Right renal cortex interstitium (tissue), 3 donors: ENCODE measurements at regions not wholly inside any gene's neighbourhood (a gene's known extent, or its start where the extent isn't known, plus 50 kb on each side); places are given as distances from the start of the nearest gene placed in this dataset.

ENCODE experiments used
- DNase-seq, 3 donors: peaks; one replicate each; pipeline ENCODE4 v3.0.0-alpha.2; 2013; ENCODE audit warnings: low read depth in 3 of 3, low spot score in 2 of 3

DNA sequence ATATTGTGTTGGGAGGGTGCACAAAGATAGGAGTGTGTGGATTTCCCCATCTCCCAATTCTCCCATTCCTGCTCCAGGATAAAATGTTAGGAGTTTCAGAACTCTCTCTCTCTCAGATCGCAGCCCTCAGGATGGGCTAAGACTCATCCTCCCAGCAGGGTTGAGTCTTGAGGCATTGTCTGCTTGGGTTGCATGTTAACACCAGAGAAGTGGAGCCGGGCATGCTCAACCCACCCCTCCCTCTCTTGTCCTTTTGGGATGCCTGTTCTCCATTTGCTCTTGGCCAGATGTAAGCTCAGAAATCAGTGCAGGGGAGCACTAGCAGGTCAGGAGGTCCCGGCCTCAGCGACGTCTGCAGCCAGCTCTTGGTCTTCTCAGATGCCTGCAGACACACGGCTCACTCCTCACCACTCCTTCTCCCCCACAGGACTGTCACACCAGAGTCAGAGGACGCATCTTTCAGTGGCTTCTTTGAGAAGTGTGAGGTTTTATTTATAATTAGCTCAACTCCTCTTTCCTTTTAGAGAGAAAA lies 1456.5 kb downstream of the TBC1D22A start:
- DNase-seq: no peak

DNA sequence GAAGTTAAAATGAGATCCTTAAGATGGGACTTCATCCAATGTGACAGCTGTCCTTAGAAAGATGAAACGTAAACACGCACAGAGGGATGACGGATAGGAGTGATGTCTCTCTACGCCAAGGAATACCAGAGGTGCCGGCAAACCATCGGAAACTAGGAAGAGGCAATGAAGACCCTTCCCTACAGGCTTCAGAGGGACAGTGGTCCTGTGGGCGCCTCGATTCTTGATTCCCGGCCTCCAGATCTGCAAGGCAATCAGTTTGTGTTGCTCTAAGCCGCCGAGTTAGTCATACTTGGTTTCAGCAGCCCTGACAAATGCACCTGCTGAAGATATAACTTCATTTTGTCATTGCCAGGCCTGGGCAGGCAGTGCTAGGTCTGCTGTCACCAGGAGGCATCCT lies 1455.1 kb downstream of the TBC1D22A start:
- DNase-seq: no peak

DNA sequence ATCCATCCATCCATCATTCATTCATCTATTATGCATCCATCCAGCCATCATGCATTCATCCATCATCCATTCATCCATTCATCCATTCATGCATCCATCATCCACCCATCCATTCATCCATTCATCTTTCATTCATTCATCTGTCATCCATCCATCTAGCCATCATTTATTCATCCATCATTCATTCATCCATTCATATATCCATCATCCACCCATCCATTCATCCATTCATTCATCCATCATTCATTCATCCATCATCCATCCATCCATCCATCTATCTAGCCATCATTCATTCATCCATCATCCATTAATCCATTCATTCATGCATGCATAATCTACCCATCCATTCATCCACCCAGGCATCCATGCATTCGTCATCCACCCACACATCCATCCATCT lies 1450.3 kb downstream of the TBC1D22A start:
- DNase-seq: no peak

DNA sequence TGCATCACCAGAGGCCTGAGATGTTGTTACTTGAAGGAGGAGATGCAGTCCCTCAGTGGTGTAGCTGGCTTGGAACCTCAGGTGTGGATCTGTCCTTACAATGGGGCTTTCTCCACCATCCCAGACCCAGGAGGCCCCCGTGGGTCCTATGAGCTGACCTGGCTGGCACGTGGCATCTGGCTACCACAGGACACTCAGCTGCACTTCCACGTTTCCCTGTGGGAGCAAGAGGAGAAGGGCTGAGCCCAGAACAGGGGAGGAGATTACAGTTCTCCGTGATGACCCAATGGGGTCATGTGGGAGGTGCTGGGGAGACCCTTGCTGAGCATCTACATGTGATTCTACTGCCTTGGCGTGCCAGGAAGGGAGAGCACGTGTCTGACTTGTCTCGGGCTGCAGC lies 1448.4 kb downstream of the TBC1D22A start:
- DNase-seq: no peak

DNA sequence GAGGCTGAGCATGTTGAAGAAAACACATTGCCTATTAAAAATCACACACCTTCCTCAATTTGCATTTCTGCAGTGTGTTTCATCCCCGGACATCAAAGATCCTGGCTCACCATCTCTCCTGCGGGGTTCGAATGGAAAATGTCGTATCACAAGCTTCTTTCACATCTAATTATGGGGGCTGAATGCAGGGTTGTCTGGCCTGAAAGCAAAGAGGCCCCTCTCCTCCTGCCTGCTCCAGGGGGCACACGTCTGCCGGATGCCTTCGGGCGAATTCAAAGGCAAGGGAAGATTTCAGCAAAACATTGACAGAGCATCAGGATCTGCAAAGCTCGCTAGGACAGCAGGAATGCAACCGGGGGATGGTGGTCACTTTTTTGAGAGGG lies 1447.7 kb downstream of the TBC1D22A start:
- no peak for DNase-seq

DNA sequence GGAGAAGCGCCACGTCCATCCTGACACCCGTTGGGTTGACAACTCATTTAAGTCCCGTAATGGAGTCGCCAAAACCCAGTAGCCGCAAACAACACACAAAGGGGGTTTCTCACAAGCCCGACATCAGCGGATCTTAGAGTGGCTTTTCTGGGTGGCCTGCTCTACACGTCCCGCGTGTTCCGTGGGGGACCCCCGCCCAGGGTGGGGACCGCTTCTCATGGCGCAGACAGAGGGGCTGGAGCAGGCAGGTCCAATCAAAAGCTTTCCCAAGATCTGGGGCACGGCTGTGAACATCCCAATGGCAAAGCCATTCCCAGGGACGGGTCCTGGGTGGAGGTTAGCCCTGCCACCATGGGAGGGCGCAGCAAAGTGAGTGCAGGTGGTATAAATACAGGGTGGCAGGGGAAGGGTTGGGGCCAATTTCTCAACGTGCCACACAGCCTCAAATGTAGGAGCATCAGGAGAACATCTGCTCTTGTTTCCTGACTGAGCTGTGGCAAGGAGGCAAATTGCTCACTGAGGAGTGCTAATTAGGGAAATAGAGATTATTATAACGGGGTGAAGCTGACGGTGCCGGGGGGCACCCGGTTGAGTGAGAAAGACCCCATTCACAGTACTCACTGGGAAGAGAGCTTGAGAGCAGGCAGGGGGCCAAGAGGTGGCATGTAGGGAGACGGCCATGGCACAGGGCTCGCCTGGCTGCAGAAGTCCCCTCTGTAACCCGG lies 1447.2 kb downstream of the TBC1D22A start:
- no peak for DNase-seq

DNA sequence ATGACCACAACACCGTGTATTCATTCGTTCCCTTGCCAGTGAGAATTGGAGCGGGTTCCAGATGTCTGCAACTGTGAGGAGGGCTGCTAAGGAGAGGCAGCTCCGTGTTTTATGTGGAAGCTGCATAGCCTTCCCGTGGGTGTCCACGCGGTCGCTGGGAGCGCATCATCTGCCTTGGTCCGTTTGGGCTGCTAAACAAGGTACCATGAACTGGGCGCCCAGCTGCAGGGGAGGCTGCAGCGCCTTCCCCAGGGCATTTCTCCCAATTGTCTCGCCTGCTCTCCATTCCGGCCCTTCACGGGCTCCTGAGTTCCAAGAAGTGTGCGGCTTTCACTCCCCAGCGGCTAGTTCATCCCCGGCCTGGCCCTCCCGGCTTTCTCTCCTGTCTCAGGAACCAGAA lies 1446.4 kb downstream of the TBC1D22A start:
- DNase-seq: no peak

DNA sequence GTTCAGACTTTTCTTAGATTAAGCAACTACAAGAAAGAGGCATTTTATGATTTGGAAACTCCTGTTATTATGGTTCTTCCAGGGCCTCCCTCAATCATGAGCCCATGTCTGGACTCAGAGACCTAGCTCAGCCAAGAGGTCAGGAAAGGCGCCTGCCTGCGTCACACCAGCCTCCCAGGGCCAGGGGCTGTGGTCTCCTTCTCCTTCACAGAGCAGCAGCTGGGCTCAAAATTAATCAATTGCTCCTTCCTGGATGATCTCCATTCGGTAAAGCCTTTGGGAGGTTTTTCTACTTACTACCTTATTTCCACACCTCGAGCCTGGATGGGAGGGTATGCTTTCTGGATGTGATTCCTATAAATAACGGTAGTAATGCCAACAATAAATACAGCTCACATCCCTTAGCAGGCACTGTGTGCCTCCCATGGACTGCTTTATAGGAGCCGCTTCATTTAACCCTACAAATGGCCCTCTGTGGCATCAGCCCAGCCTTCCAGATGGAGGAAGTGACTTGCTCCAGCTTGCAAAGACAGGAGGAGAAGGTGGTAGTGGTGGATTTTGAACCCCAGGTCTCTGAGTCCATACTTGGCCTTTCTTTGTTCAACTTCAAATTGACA lies 1445.6 kb downstream of the TBC1D22A start:
- DNase-seq: no peak

DNA sequence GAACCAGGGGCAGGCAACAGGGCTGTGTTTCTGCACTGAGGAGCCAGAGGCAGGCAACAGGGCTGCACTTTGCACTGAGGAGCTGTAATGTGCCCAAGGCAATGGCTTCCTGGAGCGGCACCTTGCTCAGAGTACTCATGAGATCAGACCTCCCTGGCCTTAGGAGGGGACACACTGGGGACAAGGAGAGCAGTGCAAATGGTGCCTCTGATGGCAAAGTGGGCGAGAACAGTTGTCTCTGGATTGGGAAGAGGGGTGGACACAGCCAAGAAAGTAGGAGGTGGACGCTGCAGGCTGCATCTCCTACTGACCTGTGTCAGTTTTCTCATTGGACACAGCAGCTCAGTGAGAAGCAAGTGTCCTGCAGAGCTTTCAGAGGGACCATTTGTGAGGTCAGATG lies 1443.3 kb downstream of the TBC1D22A start:
- no peak for DNase-seq

DNA sequence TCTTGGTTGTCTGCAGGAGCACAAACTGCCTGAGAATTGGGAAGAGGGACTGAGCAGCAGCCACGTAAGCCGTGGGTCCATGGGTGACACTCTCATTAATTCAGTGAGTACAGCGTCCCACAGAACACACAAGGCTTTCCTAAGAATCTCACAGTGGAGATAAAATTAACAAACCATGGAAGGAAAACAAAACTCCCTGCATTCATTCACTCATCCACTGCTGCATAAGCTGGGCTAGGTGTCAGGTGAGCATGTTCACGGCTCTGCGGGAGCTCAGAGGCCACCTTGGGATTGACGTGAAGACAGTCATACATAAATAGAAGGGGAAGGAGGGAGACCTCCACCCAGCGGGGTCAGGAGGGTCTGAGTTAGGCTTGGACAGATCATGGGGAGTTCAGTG lies 1442.7 kb downstream of the TBC1D22A start:
- no peak for DNase-seq

DNA sequence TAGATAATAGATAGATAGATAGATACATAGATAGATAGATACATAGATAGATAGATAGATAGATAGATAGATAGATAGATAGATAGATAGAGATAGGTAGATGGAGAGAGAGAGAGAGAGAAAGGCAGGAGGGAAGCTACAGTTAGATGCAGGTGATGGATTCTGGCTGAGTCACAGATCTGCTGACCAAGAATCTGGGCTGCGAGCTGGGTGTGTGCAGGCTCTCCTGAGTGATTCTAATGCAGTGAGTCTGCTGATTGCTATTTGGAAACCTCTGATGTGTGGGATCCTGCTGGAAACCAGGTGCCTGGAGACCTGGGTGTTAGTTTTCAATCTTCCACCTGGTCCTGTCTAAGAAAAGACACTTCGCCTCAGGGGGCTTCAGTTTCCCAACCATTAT lies 1441.8 kb downstream of the TBC1D22A start:
- no peak for DNase-seq

DNA sequence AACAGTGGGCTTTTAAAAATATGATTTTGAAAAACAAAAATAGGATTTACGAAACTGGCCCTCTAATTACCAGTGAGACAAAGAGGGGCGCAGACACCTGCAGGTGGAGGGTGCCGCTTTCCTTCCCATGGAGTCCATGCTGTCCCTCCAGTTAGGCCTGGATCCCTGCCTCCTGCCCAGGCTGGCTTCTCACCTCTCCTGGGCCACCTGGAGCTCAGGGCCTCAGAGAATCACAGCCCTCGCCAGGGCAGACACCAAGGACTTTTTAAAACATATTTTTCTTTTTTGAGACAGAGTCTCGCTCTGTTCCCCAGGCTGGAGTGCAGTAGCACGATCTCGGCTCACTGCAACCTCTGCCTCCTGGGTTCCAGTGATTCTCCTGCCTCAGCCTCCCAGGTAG lies 1437.2 kb downstream of the TBC1D22A start:
- DNase-seq: no peak

DNA sequence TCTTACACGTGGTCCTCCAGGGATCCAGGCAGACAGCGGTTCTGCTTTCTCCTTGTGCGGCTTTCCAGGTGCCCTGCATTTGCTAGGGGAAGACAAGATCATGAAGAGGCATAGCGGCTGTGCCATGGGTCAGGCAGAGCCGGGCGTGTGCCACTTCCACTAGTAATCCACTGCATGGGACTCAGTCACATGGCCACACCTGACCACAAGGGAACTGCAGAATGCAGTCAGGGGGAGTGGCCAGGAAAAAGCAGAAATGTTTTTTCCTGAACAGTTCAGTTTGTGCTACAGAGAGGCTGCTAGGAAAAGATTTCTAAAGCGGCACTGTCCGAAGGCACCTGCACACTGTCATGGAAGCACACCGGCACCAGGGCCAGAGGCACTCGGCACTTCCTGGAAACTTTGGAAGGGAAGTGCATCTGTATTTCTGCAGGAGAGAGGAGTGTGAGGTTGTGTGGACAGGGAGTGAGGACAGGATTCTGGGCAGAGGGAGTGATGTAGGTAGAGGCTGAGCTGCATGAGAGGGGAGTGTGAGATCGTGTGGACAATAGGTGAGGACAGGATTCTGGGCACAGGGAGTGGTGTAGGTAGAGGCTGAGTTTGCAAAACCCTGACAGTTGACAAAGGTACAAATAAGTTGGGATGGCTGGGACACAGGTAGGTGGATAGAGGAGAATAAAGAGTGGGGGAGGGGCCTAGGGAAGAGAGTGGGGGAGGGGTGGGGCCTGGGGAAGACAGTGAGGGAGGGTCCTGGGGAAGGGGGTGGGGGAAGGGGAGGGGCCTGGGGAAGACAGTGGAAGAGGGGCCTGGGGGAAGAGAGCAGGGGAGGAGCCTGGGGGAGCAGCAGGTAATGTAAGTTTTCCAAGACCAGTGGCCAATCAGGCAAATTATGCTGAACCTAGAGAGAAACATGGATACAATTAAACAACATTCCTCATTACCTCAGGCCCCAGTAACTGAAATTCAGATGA lies 1436.3 kb downstream of the TBC1D22A start:
- no peak for DNase-seq

DNA sequence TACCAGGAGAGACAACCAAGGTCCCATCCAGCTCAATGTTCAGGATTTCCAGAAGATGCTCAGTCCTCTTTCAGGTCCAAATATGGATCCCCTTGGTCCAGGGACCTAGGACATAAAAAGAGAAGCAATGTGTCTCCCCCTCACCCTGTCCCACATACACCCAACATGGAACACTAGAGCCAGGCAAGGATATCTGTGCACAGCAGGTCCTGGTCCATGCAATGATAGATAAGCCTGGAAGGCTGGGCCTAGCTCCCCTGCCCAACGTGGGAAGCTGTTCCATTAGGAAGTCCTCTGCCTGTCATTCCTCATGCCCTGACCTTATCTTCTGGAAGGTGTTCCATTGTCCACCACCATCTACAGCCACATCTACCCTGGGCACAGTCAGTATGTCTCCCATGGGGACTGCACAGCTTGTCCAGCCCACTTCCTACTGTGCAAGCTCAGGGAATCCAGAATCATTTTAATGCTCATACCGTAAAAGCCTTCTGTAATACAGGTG lies 1434.8 kb downstream of the TBC1D22A start:
- DNase-seq: no peak

DNA sequence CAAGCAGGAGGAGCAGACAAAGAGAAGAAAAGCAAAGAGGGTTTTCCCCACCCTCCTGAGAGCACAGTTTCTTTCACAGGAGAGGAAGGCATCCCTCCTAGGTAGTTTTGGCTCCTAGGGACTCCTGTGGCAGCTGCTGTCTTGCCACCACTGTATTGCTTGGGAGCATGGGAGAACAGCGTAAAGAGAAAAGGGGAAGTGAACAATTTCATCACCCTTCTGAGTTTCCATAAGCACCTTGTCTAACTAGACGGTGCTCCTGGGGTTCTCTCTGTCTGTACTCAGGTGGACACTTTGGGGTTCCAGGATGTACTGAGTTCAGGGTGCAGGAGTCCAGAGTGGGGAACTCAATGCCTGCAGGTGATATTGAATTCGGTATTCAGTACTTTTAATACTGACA lies 1430.5 kb downstream of the TBC1D22A start:
- no peak for DNase-seq

DNA sequence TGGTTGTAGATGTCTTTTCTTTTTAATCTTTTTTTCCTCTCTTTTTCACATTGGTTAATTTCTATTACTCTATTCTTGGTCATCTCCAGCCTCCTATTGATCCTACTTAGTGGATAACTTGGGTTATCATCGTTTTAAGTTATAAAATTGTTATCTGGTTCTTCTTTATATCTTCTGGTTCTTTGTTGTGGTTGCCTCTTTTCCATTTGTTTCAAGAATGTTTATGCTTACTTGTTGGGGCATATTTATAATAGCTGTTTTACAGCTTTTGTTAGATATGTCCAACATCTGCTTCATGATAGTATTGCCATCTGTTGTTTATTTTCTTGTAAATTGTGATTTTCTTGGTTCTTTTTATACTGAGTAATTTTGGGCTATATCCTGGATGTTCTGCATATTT lies 1429.6 kb downstream of the TBC1D22A start:
- no peak for DNase-seq

DNA sequence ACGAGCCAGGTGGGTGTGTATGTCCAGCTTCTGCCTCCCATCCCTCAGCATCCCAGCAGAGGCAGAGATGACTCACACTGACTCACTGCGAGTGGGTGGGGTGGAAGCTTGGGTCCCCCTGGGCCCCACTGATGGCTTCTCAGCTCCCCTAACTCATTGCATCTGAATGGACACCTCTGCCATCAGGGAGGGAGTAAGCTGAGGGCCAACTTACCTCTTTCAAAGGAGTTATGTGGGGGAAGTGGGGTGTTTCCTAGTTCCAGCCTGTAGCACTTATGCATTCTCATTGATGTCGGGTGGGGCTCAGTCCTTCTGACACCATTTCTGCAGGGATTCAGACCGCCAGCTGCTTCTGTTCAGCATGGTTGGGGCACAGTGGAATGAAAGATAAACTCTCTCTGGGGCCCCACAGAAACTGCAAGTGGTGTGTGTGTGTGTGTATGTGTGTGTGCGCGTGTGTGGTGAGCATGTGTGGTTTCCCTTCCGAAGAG lies 1425.8 kb downstream of the TBC1D22A start:
- DNase-seq: no peak

DNA sequence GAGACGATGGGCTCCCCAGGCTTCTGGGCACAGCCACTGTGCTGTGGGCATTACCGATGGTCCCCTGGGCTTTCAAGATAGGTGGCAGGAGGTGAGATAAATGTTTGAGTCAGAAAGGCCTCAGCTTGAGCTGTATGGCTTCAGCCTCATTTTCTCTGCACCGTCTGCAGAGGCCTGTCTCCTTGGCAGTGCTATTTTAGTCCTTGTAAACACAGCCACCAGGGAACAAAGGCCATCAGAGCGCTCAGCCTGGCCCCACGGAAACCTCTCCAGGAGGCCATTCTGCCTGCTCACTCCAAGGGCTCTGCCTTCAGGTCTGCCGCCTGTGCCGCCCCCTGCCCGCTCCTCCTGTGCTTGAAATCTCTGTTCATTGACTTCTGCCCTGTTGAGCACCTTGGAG lies 1424.9 kb downstream of the TBC1D22A start:
- no peak for DNase-seq

DNA sequence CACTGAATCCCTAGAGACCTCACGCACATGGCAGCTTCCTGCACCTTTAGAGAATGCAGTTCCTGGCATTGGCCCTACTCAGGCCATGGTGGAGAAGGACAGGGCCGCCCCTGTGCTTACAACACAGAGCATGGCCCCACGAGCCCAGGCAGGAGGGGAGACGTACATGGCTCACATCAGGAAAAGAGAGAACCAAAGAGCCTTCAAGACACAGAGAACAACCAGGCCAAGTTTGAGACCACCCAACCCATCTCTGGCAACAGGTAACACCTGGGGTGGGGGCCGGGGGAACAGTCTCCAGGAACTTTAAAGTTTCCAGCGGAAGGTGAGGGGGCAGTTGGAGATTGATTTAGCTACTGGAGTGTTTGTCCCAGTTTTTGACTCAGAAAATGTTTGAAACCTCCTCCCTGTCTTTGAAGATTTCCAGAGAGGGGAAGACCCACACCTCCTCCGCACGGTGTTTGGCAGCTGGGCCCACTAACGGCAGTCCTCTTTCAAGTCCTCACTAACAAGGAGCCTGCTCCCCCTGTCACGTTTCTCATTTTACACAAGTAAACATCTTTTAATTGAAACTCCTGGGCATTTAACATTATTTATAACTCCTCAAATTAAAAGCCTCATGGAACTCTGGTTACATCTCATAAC lies 1423.8 kb downstream of the TBC1D22A start:
- no peak for DNase-seq
